22Rv1 (cell line): ENCODE measurements at regions not wholly inside any gene's neighbourhood (a gene's known extent, or its start where the extent isn't known, plus 50 kb on each side); places are given as distances from the start of the nearest gene placed in this dataset.

ENCODE experiments used
- H3K27ac ChIP-seq: fragments of 450-650 bp; 2 replicates; pipeline ENCODE4 v1.5.1; 2017
- CTCF ChIP-seq: fragments of 450-650 bp; IDR thresholded peaks from 2 replicates; pipeline ENCODE4 v1.5.1; 2017; ENCODE audit warnings: mild to moderate bottlenecking
- ZFX ChIP-seq: fragments of 450-650 bp; IDR thresholded peaks from 2 replicates; pipeline ENCODE4 v1.6.1; 2017; ENCODE audit warnings: antibody characterized with exemption, borderline replicate concordance

GRCh38 chr13:78722700-78723099 is 63.7 kb upstream of the OBI1 start:
- no peak overlapping the region for H3K27ac ChIP-seq
- TF ChIP-seq ZFX, result no peak
- TF ChIP-seq CTCF, result no peak

- no peak overlapping the region for H3K27ac ChIP-seq
- TF ChIP-seq ZFX, result no peak
- no peak for TF ChIP-seq CTCF
Observed at GRCh38 chr13:78719367-78719766, 60.4 kb upstream of the OBI1 start.

GRCh38 chr13:78714717-78715116 is 55.8 kb upstream of the OBI1 start:
- TF ChIP-seq ZFX (no peak), CTCF (no peak)
- no peak overlapping the region for H3K27ac ChIP-seq

- no peak overlapping the region for H3K27ac ChIP-seq
- TF ChIP-seq CTCF, result no peak
- no peak for TF ChIP-seq ZFX
Observed at GRCh38 chr13:78712831-78713230, 53.9 kb upstream of the OBI1 start.

GRCh38 chr13:78709028-78709427 is 50.1 kb upstream of the OBI1 start:
- H3K27ac ChIP-seq, result no peak overlapping the region
- no peak for TF ChIP-seq CTCF
- no peak for TF ChIP-seq ZFX
